ENCODE measurements at regions not wholly inside any gene's neighbourhood (a gene's known extent, or its start where the extent isn't known, plus 50 kb on each side); places are given as distances from the start of the nearest gene placed in this dataset.

DNA sequence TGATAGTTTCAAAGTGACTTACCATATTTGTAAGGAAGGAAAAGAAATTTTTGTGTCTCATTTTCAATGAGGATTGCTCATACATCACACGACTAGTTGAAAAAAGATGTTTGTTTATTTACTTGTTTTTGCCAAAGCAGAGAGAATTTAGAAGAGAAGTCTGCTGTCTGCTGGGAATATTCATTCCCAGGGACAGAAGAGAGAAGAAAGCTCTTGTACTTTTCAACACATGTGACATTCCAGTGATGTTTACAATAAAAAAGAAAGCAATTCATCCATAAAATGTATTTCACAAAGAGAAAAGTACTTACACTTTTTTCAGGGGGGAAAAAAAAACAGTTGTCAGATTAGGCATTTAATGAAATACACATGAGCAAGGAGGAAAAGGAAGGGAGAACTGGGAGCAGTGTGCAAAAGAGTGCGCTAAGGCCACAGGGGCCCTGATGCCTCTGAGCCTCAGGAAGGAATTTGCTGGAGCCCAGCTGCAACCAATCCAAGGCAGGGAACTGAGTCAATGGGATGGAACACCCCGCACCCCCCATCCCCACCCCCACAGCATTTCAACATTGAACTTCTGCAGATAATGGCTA lies 115.0 kb downstream of the RPAP3 start:
- TF ChIP-seq, protein P1, sequence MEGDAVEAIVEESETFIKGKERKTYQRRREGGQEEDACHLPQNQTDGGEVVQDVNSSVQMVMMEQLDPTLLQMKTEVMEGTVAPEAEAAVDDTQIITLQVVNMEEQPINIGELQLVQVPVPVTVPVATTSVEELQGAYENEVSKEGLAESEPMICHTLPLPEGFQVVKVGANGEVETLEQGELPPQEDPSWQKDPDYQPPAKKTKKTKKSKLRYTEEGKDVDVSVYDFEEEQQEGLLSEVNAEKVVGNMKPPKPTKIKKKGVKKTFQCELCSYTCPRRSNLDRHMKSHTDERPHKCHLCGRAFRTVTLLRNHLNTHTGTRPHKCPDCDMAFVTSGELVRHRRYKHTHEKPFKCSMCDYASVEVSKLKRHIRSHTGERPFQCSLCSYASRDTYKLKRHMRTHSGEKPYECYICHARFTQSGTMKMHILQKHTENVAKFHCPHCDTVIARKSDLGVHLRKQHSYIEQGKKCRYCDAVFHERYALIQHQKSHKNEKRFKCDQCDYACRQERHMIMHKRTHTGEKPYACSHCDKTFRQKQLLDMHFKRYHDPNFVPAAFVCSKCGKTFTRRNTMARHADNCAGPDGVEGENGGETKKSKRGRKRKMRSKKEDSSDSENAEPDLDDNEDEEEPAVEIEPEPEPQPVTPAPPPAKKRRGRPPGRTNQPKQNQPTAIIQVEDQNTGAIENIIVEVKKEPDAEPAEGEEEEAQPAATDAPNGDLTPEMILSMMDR (IDR thresholded peaks at IDR 0.05), result no peak
- TF ChIP-seq POLR2A (IDR thresholded peaks at IDR 0.05), result no peak
- peak in 1 of 2 donors; percentile 29 for TF ChIP-seq POLR2AphosphoS5 (IDR thresholded peaks at IDR 0.05; ENCODE audit: insufficient read depth in 1 of 2, low read depth in 1 of 2)

Data from vagina (tissue), 2 donors.